ENCODE measurements at regions not wholly inside any gene's neighbourhood (a gene's known extent, or its start where the extent isn't known, plus 50 kb on each side); places are given as distances from the start of the nearest gene placed in this dataset.

DNA sequence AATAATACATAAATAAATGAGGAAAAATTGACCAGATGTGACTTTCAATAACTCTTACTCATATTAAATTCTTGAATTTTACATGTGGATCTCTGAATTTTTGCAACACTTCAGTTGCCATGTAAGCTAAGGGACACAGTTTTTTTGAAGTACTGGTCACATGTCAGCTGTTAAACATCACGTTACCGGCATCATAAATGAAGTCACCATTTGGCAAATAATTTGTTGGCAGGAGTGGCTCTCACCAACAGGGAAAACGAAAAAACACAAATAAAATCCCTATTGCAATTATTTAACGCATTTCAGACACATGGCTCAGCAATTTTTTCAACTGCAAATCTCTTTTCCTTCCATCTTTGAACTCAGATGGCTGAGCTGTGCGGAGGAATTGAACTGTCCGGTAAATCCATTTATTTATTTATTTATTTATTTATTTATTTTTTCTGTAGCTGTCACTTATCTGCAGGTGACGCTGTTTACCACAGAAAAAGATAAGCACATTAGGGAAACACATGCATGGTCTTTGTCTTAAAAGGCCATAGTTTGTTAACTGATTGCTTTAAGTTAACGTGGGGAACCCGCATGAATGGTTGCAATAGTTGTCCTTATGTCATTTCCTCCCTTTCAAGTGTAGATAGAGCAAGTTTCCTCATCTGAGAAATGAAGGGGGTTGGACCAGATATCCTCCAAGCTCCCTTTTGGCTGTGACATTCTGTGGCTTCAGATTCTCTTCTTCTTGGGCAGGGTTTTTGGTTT is 64.7 kb upstream of the JAZF1 start:
- H3K9me3 ChIP-seq: no peaks in the 10 kb centered on the region
- H3K27me3 ChIP-seq: no peaks in the 10 kb centered on the region
- H3K4me1 ChIP-seq: no peaks in the 10 kb centered on the region
- H3K4me3 ChIP-seq: no peak overlapping the region
- TF ChIP-seq, protein P1, sequence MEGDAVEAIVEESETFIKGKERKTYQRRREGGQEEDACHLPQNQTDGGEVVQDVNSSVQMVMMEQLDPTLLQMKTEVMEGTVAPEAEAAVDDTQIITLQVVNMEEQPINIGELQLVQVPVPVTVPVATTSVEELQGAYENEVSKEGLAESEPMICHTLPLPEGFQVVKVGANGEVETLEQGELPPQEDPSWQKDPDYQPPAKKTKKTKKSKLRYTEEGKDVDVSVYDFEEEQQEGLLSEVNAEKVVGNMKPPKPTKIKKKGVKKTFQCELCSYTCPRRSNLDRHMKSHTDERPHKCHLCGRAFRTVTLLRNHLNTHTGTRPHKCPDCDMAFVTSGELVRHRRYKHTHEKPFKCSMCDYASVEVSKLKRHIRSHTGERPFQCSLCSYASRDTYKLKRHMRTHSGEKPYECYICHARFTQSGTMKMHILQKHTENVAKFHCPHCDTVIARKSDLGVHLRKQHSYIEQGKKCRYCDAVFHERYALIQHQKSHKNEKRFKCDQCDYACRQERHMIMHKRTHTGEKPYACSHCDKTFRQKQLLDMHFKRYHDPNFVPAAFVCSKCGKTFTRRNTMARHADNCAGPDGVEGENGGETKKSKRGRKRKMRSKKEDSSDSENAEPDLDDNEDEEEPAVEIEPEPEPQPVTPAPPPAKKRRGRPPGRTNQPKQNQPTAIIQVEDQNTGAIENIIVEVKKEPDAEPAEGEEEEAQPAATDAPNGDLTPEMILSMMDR (IDR thresholded peaks at IDR 0.05): no peak
- H3K27ac ChIP-seq: no peak overlapping the region
- DNase-seq: no peak
- H3K36me3 ChIP-seq: no peaks in the 10 kb centered on the region

DNA sequence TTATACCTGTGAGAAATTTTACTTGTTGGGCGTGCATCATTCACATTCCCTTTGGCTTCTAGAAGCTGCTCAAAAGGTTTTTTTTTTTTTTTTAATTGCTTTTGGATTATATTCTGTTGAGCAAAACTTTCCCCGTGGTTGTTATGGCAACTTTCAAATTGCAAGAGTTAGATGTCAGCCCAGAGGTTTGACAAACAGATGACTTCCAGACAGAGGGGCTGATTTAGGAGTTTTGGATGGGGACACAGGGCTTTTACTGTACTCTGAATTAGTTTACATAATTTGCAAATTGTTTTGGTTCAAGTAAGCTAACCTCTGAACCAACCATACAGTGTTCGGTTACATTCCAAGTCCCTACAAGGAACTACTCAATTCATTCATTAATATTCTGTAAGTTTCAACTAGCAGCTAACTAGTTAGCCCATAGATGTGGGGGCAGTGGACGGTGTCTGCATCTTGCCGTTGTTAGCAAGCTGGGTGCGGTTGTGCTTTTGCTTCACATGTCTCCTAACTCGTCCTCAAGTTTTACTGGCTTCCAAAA is 66.4 kb upstream of the JAZF1 start:
- no peaks in the 10 kb centered on the region for H3K36me3 ChIP-seq
- H3K27ac ChIP-seq: no peak overlapping the region
- no peak overlapping the region for H3K4me3 ChIP-seq
- no peak for TF ChIP-seq POLR2A (IDR thresholded peaks at IDR 0.05)
- TF ChIP-seq, protein P1 (IDR thresholded peaks at IDR 0.05): no peak
- H3K27me3 ChIP-seq: no peaks in the 10 kb centered on the region
- no peaks in the 10 kb centered on the region for H3K4me1 ChIP-seq
- H3K9me3 ChIP-seq: no peaks in the 10 kb centered on the region
- no peak for DNase-seq

DNA sequence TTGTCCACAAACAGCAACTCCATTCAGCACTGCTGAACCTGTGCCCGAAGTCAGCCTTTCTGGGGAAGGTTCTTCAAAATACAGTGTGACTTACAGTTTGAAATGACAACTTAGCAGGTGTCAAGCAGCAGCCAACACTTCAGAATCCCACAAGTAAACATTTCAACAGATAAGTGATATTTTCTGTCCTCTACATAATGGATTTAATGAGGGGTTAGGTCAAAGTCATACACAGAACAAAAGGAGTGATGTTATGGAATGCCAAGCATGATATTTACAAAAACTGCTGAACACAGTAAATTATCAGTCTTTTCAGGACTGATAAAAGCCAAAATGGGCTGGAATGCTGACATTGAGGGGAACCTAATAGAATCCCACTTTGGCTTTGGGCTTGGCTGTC is 77.6 kb upstream of the JAZF1 start:
- no peaks in the 10 kb centered on the region for H3K27me3 ChIP-seq
- no peak overlapping the region for H3K4me3 ChIP-seq
- H3K36me3 ChIP-seq: no peaks in the 10 kb centered on the region
- H3K4me1 ChIP-seq: no peaks in the 10 kb centered on the region
- TF ChIP-seq, protein P1 (IDR thresholded peaks at IDR 0.05): no peak
- TF ChIP-seq POLR2A (IDR thresholded peaks at IDR 0.05): no peak
- no peak overlapping the region for H3K27ac ChIP-seq
- no peaks in the 10 kb centered on the region for H3K9me3 ChIP-seq
- no peak for DNase-seq

DNA sequence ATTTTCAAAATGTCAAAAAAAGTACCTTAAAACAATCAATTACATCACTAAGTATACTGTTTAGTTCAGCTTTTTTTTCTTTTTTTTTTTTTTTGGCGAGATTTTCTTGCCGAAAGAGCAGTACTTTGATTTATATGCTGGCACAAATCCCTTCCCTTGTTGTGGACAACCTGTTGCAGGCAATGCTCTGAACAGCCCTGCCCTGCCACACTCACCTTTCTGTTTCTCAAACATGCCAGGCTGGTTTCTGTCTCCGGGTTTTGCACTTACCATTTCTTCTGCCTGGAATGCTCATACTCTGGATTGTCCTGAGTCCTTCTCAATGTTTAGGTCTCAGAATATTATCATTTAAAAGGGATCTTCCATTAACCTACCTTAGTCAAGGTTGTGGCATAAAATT is 80.4 kb upstream of the JAZF1 start:
- H3K36me3 ChIP-seq: no peaks in the 10 kb centered on the region
- TF ChIP-seq POLR2A (IDR thresholded peaks at IDR 0.05): no peak
- TF ChIP-seq, protein P1 (IDR thresholded peaks at IDR 0.05): no peak
- H3K9me3 ChIP-seq: no peaks in the 10 kb centered on the region
- H3K27ac ChIP-seq: no peak overlapping the region
- H3K27me3 ChIP-seq: no peaks in the 10 kb centered on the region
- no peaks in the 10 kb centered on the region for H3K4me1 ChIP-seq
- no peak overlapping the region for H3K4me3 ChIP-seq
- no peak for DNase-seq

DNA sequence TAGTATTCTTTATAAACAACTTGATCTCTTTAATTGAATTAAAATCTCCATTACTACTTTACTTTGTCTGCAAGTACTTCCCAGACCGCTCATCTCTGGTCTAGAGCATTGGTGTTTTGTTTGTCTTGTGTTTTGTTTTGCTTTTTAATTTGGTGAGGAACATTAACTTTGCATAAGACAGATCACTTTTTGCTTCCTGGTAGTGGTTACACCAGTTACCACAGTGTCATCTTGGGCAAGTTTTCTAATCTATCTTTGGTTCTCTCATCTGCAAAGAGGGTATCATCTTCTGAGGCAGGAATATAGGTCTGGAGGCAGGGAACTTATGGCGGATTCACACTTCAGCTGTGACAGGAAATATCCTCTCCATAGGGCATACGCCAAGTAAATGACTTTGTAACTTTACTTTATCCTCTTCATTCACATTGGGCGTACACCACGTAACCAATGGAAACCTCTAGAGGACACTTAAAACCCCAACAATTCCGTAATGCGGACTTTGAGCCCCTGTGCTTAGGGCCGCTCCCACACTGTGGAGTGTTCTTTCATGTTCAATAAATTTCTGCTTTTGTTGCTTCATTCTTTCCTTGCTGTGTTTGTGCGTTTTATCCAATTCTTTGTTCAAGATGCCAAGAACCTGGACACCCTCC is 83.2 kb upstream of the JAZF1 start:
- Histone ChIP-seq H3K4me3 (no peak overlapping the region), H3K36me3 (no peaks in the 10 kb centered on the region), H3K27me3 (no peaks in the 10 kb centered on the region), H3K4me1 (no peaks in the 10 kb centered on the region), H3K27ac (no peak overlapping the region), H3K9me3 (no peaks in the 10 kb centered on the region)
- TF ChIP-seq POLR2A (IDR thresholded peaks at IDR 0.05): no peak
- TF ChIP-seq, protein P1 (IDR thresholded peaks at IDR 0.05): no peak
- no peak for DNase-seq
